Activated CD4-positive, alpha-beta T cell treated with anti-CD3 and anti-CD28 coated beads, Interleukin-2, amount 10 ng/mL, durations not matched to agents 24 days and 14 days (primary cell): ENCODE measurements at regions not wholly inside any gene's neighbourhood (a gene's known extent, or its start where the extent isn't known, plus 50 kb on each side); places are given as distances from the start of the nearest gene placed in this dataset.
"Not testable (repeated sequence)": the region's sequence is repeated elsewhere in the genome, so short reads cannot be mapped to it uniquely, and the experiment has no call there.

Experiments
- DNase-seq: peaks from one replicate; pipeline ENCODE4 v3.0.0; 2022
- H3K27ac Mint-ChIP-seq: one replicate; pipeline ENCODE4 v1.8.0; 2022; ENCODE audit warnings: mild to moderate bottlenecking, mixed read lengths
- H3K27me3 Mint-ChIP-seq: one replicate; pipeline ENCODE4 v1.8.0; 2022; ENCODE audit warnings: mixed read lengths
- H3K36me3 Mint-ChIP-seq: one replicate; pipeline ENCODE4 v1.8.0; 2022; ENCODE audit warnings: low read depth, mild to moderate bottlenecking, mixed read lengths
- H3K4me1 Mint-ChIP-seq: one replicate; pipeline ENCODE4 v1.8.0; 2021; ENCODE audit warnings: mixed read lengths
- H3K4me3 Mint-ChIP-seq: one replicate; pipeline ENCODE4 v1.8.0; 2022; ENCODE audit warnings: mild to moderate bottlenecking, moderate library complexity, mixed read lengths
- H3K9me3 Mint-ChIP-seq: one replicate; pipeline ENCODE4 v1.8.0; 2021; ENCODE audit warnings: mixed read lengths
- intact Hi-C: fragments of 100-400 bp; cut with micrococcal nuclease; formaldehyde crosslinking; loops from one replicate; pipeline ENCODE4 v1.15.1; 2023

DNA sequence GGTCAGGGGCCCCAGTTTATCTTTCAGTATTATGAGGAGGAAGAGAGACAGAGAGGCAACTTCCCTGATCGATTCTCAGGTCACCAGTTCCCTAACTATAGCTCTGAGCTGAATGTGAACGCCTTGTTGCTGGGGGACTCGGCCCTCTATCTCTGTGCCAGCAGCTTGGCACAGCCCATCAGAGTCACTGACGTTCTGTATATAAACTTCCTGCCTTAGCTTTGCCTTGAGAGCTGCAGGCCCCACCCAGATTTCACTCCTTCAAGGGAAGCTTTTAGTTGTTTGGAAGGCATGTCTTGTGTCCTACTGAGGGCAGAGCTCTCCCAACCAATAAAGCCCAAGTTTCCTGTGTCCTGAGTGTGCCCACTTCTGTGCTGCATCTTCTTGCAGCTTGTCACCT is 242.5 kb upstream of the PRSS58 start:
- H3K9me3 Mint-ChIP-seq: no peaks in the 10 kb centered on the region
- intact Hi-C loops: no loop called here
- H3K4me1 Mint-ChIP-seq: peaks cover 25% of the 10 kb centered on the region
- peak overlapping the region; percentile 76 for H3K27ac Mint-ChIP-seq
- H3K27me3 Mint-ChIP-seq: peaks cover 14% of the 10 kb centered on the region
- H3K4me3 Mint-ChIP-seq: peak overlapping the region; percentile 57
- DNase-seq: peak; percentile 64
- H3K36me3 Mint-ChIP-seq: no peaks in the 10 kb centered on the region

DNA sequence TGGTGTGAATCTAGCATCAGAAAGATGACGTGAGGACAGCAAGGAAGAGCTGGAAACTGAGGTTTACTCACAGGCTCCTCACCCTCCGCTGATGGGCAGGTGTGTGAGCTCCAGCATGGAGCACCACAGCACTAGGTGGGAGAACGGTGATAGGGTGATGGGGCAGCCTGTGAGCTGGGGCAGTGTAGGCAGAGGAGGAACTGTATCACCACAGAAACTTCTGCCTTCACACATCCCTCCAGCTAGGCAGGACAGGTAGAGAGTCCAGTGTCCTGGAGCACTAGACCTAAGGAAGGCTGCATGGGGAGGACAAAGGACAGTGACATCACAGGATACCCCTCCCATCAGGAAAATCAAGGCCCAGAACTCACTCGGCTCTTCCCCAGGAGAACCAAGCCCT is 241.8 kb upstream of the PRSS58 start:
- H3K27me3 Mint-ChIP-seq: peaks cover 7% of the 10 kb centered on the region
- H3K4me1 Mint-ChIP-seq: peaks cover 27% of the 10 kb centered on the region
- H3K27ac Mint-ChIP-seq: peak overlapping the region; percentile 45
- H3K9me3 Mint-ChIP-seq: no peaks in the 10 kb centered on the region
- DNase-seq: no peak
- intact Hi-C loops: loop anchor here (5.0 kb wide), 1 partner anchor 42 kb away; no protein-coding TSS in a partner anchor
- no peaks in the 10 kb centered on the region for H3K36me3 Mint-ChIP-seq
- H3K4me3 Mint-ChIP-seq: peak overlapping the region; percentile 21

DNA sequence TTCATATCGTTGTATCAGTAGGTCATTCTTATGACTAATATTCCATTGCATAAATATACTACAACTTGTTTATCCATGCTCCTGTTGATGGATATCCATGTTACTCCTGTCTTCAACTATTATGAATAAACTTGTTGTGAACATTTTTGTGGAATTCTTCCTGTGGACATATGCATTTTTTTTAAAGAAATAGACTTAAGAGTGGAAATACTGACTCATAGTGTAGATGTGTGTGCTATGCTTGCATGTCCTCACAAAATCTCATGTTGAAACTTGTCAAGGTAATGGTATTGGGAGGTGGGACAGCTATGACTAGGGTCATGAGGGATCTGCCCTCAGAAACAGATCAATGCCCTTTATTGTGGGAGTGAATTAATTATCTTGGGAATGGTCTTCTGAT is 240.5 kb upstream of the PRSS58 start:
- peaks cover 3% of the 10 kb centered on the region for H3K27me3 Mint-ChIP-seq
- intact Hi-C loops: loop anchor here (5.0 kb wide), 1 partner anchor 41 kb away; no protein-coding TSS in a partner anchor
- no peak overlapping the region for H3K27ac Mint-ChIP-seq
- DNase-seq: no peak
- H3K4me1 Mint-ChIP-seq: peaks cover 27% of the 10 kb centered on the region
- no peaks in the 10 kb centered on the region for H3K36me3 Mint-ChIP-seq
- no peaks in the 10 kb centered on the region for H3K9me3 Mint-ChIP-seq
- no peak overlapping the region for H3K4me3 Mint-ChIP-seq

DNA sequence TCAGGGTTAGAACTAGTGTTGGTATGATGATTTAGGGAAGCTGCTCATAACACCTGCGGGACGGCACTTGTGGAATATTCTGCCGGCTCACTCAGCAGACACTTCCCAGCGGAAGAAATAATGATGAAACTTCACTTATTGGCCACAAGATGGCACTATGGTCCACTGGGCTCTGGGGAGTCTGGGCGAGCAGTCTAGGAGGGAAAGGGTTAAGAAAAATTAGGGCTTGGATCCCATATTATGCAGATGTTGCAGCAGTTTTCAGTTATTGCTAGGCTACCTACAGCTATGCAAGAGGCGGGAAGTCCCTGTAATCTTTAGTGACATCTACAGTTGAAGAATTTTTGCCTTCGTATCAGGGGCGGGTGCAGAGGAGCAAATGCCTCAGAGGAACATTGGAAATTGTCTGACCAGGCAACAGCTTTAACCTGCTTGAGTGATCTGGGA is 238.7 kb upstream of the PRSS58 start:
- Mint-ChIP-seq H3K36me3 (no peaks in the 10 kb centered on the region), H3K27ac (peak overlapping the region; percentile 57)
- intact Hi-C loops: loop anchor here (5.0 kb wide), 1 partner anchor 39 kb away; no protein-coding TSS in a partner anchor

DNA sequence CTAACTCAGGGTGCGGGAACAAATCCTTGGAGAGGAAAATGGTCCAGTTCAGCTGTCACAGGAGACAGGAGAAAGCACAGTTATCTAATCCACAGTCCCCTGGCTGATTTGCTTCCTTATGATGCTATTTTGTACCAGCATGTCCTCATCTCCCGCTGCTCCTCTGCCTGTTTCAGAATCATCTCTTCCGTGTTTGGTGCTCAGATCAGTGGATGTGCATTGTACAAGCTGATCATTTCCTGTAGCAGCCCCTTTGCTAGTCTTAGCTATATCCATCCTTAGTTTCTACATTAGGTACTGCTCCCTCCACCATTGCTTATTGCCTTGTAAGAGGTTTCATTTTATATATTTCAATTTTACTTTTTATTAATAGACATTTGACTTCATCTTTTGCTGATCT is 238.0 kb upstream of the PRSS58 start:
- not testable (repeated sequence) for DNase-seq, H3K4me3 Mint-ChIP-seq, H3K27me3 Mint-ChIP-seq, H3K36me3 Mint-ChIP-seq, H3K9me3 Mint-ChIP-seq
- peaks cover 28% of the 10 kb centered on the region for H3K4me1 Mint-ChIP-seq
- peak overlapping the region; percentile 67 for H3K27ac Mint-ChIP-seq
- intact Hi-C loops: loop anchor here (5.0 kb wide), 1 partner anchor 39 kb away; no protein-coding TSS in a partner anchor

More for the DNA sequence above, 238.7 kb upstream of the PRSS58 start:
- peak; percentile 71 for DNase-seq
- Mint-ChIP-seq H3K4me3 (peak overlapping the region; percentile 28), H3K9me3 (no peaks in the 10 kb centered on the region), H3K4me1 (peaks cover 28% of the 10 kb centered on the region), H3K27me3 (peaks cover 3% of the 10 kb centered on the region)

DNA sequence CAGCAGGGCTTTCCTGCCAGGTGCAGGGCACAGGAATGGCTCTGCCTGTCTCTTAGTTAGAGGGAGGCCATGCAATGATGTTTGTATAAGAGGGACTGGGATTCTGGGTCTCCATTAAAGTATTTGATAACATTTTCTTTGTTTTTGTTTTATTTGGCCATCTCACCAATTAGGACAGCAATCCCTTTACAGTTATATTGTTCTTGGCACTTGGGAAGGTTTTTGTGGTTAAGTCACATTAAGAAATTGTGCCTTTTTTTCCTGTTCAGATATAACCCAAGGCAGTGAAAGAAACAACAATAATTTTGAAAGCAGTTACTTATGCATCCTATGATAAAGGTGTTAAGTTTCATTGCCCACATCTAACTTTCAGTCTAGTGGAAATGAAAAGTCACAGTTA is 237.4 kb upstream of the PRSS58 start:
- peaks cover 23% of the 10 kb centered on the region for H3K4me1 Mint-ChIP-seq
- not testable (repeated sequence) for H3K4me3 Mint-ChIP-seq, H3K36me3 Mint-ChIP-seq, H3K9me3 Mint-ChIP-seq, DNase-seq, H3K27me3 Mint-ChIP-seq
- H3K27ac Mint-ChIP-seq: peak overlapping the region; percentile 67
- intact Hi-C loops: loop anchor here (5.0 kb wide), 1 partner anchor 38 kb away; no protein-coding TSS in a partner anchor

DNA sequence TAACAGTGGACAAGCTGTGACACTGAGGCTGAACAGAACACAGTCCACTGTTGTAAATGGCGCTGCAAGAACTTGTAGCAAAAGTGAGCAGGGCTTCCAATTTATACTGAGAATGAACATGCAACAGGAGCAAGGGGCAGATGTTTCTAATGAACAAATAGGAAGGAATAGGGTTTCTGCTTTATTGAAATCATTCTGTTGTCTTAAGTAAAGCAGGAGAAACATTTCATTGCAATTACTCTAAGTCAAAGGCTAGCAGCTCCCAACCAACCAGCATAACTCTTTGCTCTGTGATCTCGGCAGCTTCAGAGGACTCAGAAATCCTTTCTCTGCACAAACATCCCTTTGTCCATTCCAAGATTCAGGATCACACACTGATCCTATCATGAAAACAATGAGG is 236.2 kb upstream of the PRSS58 start:
- Mint-ChIP-seq H3K27me3 (peaks cover 3% of the 10 kb centered on the region), H3K4me3 (no peak overlapping the region), H3K9me3 (no peaks in the 10 kb centered on the region), H3K27ac (no peak overlapping the region), H3K4me1 (peaks cover 15% of the 10 kb centered on the region), H3K36me3 (no peaks in the 10 kb centered on the region)
- DNase-seq: no peak
- intact Hi-C loops: no loop called here

DNA sequence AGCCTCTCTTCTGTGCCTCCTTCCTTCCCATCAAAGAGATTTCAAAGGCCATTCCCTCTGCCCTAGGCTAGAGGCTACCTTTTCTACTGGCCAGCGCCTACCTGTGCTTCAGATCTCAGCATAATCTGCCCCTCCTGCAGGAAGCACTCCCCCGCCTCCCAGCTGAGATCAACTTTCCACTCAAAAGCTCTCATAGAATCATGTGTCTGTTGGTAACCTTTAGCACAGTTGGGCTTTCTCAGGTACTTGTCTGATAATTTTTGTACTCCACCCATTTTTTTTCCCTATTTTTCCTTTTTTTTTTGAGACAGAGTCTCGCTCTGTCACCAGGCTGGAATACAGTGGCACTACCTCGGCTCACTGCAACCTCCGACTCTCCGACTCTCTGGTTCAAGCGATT is 231.0 kb upstream of the PRSS58 start:
- no peak for DNase-seq
- no peaks in the 10 kb centered on the region for H3K36me3 Mint-ChIP-seq
- H3K9me3 Mint-ChIP-seq: no peaks in the 10 kb centered on the region
- peaks cover 6% of the 10 kb centered on the region for H3K4me1 Mint-ChIP-seq
- intact Hi-C loops: no loop called here
- H3K27me3 Mint-ChIP-seq: no peaks in the 10 kb centered on the region
- H3K27ac Mint-ChIP-seq: no peak overlapping the region
- no peak overlapping the region for H3K4me3 Mint-ChIP-seq

DNA sequence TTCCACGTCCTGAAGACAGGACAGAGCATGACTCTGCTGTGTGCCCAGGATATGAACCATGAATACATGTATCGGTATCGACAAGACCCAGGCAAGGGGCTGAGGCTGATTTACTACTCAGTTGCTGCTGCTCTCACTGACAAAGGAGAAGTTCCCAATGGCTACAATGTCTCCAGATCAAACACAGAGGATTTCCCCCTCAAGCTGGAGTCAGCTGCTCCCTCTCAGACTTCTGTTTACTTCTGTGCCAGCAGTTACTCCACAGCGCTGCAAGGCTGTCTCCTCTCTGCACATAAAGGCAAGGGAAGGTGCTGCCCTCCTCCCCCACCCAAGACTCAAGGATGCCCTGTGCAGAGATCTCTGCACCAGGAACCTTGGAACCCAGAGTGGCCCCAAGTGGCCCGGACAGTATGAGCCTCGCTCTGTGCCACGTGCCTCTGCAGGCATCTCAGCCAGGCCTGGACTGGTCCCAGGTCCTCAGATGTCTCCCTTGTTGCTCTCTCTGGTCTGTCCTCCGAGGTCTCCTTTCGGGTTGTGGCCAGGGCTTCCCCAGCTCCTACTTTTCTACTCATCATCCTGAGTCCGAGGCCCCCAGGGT is 230.3 kb upstream of the PRSS58 start:
- no peaks in the 10 kb centered on the region for H3K36me3 Mint-ChIP-seq
- DNase-seq: no peak
- intact Hi-C loops: no loop called here
- no peaks in the 10 kb centered on the region for H3K27me3 Mint-ChIP-seq
- H3K4me1 Mint-ChIP-seq: peaks cover 9% of the 10 kb centered on the region
- no peak overlapping the region for H3K4me3 Mint-ChIP-seq
- H3K9me3 Mint-ChIP-seq: no peaks in the 10 kb centered on the region
- H3K27ac Mint-ChIP-seq: no peak overlapping the region

DNA sequence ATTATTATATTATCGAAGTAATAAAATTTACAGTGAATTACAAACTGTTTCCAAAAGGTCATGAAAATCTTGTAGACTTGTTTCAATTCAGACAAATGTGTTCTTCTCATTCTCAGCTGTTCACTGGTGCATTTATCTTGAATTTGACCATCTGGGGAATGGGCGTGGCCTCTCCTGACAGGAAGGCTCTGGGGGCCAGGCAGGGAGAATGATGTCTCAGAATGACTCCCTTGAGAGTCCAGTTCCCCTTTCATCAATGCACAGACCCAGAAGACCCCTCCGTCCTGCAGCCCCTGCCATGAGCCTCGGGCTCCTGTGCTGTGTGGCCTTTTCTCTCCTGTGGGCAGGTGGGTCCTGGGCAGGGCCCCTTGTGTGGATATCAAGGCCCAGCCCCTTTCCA is 229.7 kb upstream of the PRSS58 start:
- H3K4me3 Mint-ChIP-seq, H3K36me3 Mint-ChIP-seq, H3K9me3 Mint-ChIP-seq, DNase-seq, H3K27me3 Mint-ChIP-seq, intact Hi-C loops, H3K27ac Mint-ChIP-seq: not testable (repeated sequence)
- H3K4me1 Mint-ChIP-seq: peaks cover 15% of the 10 kb centered on the region

DNA sequence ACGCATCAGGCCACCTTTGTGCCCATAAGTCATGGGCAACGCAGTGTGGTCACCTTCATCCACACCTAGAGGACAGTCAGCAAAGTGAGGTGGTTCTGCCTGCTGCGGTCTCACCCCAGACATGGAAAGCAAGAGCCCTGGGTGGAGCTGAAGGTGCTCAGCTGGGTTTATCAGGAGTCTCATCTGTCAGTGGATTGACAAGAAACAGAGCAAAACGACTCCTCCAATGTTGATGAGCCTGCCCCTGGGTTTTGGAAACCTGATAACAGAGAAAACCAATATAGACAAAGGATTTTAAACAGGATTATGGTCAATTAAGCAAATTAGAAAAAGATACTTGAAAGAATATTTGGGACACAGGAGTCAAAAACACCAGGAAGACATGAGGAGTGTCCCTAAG is 229.3 kb upstream of the PRSS58 start:
- H3K36me3 Mint-ChIP-seq: no peaks in the 10 kb centered on the region
- no peaks in the 10 kb centered on the region for H3K9me3 Mint-ChIP-seq
- no peak overlapping the region for H3K27ac Mint-ChIP-seq
- H3K27me3 Mint-ChIP-seq: no peaks in the 10 kb centered on the region
- H3K4me1 Mint-ChIP-seq: peaks cover 16% of the 10 kb centered on the region
- DNase-seq: no peak
- H3K4me3 Mint-ChIP-seq: no peak overlapping the region
- intact Hi-C loops: no loop called here

DNA sequence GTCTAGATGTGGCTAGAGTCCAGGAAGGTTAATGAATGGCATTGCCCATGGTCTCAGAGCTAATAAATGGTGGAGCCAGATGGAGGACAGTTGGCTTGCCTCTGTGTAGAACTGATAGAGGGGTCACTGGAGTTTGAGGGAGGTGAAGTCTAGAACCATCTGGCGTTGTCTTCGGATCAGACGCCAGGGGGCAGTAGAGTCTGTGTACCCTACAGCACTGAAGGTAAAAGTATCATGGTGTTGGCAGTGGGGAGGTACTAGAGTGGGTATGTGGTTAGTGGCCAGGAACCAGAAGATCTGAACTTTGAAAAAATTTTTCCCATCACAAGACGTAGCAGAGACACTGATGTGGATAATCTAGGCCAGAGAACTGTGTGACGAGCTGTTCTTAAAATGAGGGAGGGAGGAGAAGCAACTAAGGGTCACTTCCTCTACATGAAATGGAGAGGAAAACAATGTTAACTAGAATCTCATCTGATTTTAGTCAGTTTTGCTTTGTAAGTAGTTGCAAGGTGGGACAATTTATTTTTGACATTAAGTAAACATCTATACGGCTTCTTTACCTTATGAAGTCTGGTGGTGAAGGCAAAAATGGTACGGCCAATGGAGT is 227.9 kb upstream of the PRSS58 start:
- H3K27me3 Mint-ChIP-seq: no peaks in the 10 kb centered on the region
- peak; percentile 79 for DNase-seq
- no peaks in the 10 kb centered on the region for H3K9me3 Mint-ChIP-seq
- no peaks in the 10 kb centered on the region for H3K36me3 Mint-ChIP-seq
- H3K27ac Mint-ChIP-seq: no peak overlapping the region
- peaks cover 15% of the 10 kb centered on the region for H3K4me1 Mint-ChIP-seq
- intact Hi-C loops: no loop called here
- no peak overlapping the region for H3K4me3 Mint-ChIP-seq

DNA sequence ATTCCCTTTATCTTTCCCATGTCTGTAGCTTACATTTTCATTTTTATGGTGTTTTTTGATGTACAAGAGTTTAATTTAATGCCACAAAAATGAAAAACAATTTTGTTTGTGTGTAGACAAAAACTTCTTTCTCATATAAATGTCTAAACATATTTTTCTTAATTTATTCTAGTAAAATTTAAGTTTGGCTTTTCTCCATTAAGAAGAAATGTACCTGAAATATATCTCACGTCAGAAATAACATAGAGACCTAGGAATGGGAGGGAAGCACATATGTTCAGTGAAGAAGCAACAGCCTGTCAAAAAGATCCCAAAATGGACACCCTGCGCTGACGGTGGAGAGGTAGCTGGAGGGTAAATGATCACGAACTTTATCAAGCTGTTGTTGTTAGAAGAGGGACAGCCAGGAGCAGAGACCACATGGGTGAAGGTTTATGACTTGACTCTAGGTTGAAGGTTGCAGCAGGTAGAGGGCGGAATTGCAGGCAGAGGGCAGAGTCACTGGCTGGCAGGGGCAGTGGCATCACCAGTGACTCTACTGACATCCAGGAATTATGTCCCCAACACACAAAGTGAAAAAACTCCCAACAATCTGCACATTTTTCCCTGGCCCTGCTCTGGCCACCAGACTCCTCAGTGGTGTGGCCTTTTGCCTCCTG is 225.9 kb upstream of the PRSS58 start:
- intact Hi-C loops: loop anchor here (1.0 to 5.0 kb wide), 2 partner anchors 24 to 41 kb away; no protein-coding TSS in a partner anchor
- no peak for DNase-seq
- Mint-ChIP-seq H3K27ac (no peak overlapping the region), H3K4me1 (peaks cover 17% of the 10 kb centered on the region), H3K9me3 (no peaks in the 10 kb centered on the region), H3K27me3 (no peaks in the 10 kb centered on the region), H3K36me3 (no peaks in the 10 kb centered on the region), H3K4me3 (no peak overlapping the region)
